HEK293T (cell line): ENCODE measurements at regions not wholly inside any gene's neighbourhood (a gene's known extent, or its start where the extent isn't known, plus 50 kb on each side); places are given as distances from the start of the nearest gene placed in this dataset.
"Not testable (repeated sequence)": the region's sequence is repeated elsewhere in the genome, so short reads cannot be mapped to it uniquely, and the experiment has no call there.

Experiments
- CTCF ChIA-PET: fragments of 350-600 bp; formaldehyde crosslinking; extraction: SDS; loops from one replicate; lab custom pipeline; 2021; ENCODE audit warnings: antibody characterized with exemption, inconsistent platforms; lab: Yijun Ruan, JAX
- POLR2A ChIA-PET: fragments of 350-600 bp; formaldehyde crosslinking; extraction: SDS; loops from one replicate; lab custom pipeline; 2020; ENCODE audit warnings: antibody characterized with exemption, inconsistent platforms; lab: Yijun Ruan, JAX
- DNase-seq: peaks from one replicate; pipeline ENCODE4 v3.0.0; 2012; ENCODE audit warnings: mixed read lengths; ENCODE audit errors: extremely low spot score
- ARNT ChIP-seq: fragments of 450-650 bp; IDR thresholded peaks from 2 replicates; pipeline ENCODE4 v1.6.1; 2017; ENCODE audit warnings: mild to moderate bottlenecking
- BHLHE40 ChIP-seq: fragments of 450-650 bp; IDR thresholded peaks from 2 replicates; pipeline ENCODE4 v1.6.1; 2016; ENCODE audit warnings: mild to moderate bottlenecking, moderate library complexity, borderline replicate concordance
- CTBP1 ChIP-seq: fragments of 450-650 bp; IDR thresholded peaks from 2 replicates; pipeline ENCODE4 v1.6.1; 2016; ENCODE audit warnings: borderline replicate concordance
- ELF4 ChIP-seq: fragments of 450-650 bp; IDR thresholded peaks from 2 replicates; pipeline ENCODE4 v1.6.1; 2017; ENCODE audit warnings: antibody characterized with exemption
- FOXA1 ChIP-seq: fragments of 450-650 bp; IDR thresholded peaks from 2 replicates; pipeline ENCODE4 v1.6.1; 2016; ENCODE audit warnings: mild to moderate bottlenecking
- FOXK2 ChIP-seq: fragments of 450-650 bp; IDR thresholded peaks from 2 replicates; pipeline ENCODE4 v1.6.1; 2016; ENCODE audit warnings: mild to moderate bottlenecking
- FOXM1 ChIP-seq: fragments of 450-650 bp; IDR thresholded peaks from 2 replicates; pipeline ENCODE4 v1.6.1; 2017; ENCODE audit warnings: mild to moderate bottlenecking, borderline replicate concordance
- HDGF ChIP-seq: fragments of 450-650 bp; IDR thresholded peaks from 2 replicates; pipeline ENCODE4 v1.6.1; 2017; ENCODE audit warnings: antibody characterized with exemption, borderline replicate concordance
- L3MBTL2 ChIP-seq: fragments of 450-650 bp; conservative IDR thresholded peaks from 2 replicates; pipeline ENCODE4 v1.6.1; 2016; ENCODE audit warnings: mild to moderate bottlenecking
- LEF1 ChIP-seq: fragments of 450-650 bp; IDR thresholded peaks from 2 replicates; pipeline ENCODE4 v1.6.1; 2017; ENCODE audit warnings: mild to moderate bottlenecking, borderline replicate concordance
- NFRKB ChIP-seq: fragments of 450-650 bp; IDR thresholded peaks from 2 replicates; pipeline ENCODE4 v1.6.1; 2016; ENCODE audit warnings: mild to moderate bottlenecking, moderate library complexity
- PKNOX1 ChIP-seq: fragments of 450-650 bp; IDR thresholded peaks from 2 replicates; pipeline ENCODE4 v1.6.1; 2016
- SP1 ChIP-seq: fragments of 450-650 bp; IDR thresholded peaks from 2 replicates; pipeline ENCODE4 v1.6.1; 2017
- SUZ12 ChIP-seq: fragments of 450-650 bp; IDR thresholded peaks from 2 replicates; pipeline ENCODE4 v1.6.1; 2016; ENCODE audit warnings: mild to moderate bottlenecking
- TARDBP ChIP-seq: fragments of 450-650 bp; IDR thresholded peaks from 2 replicates; pipeline ENCODE4 v1.6.1; 2016
- ZNF384 ChIP-seq: fragments of 450-650 bp; IDR thresholded peaks from 2 replicates; pipeline ENCODE4 v1.6.1; 2016

GRCh38 chr21:32089766-32090165, 189.1 kb downstream of the MIS18A start:
- ChIA-PET POLR2A (no interaction called here), CTCF (no interaction called here)
- no peak for TF ChIP-seq ELF4
- no peak for DNase-seq

- no peak for DNase-seq
- TF ChIP-seq L3MBTL2 (no peak), ZNF384 (no peak), HDGF (no peak), SP1 (no peak), ARNT (no peak), NFRKB (no peak), FOXA1 (no peak)
- POLR2A ChIA-PET: no interaction called here
- CTCF ChIA-PET: no interaction called here
Measured at GRCh38 chr21:32088471-32088870, 190.4 kb downstream of the MIS18A start.

GRCh38 chr21:32087447-32087846, 191.4 kb downstream of the MIS18A start:
- ChIA-PET POLR2A (no interaction called here), CTCF (no interaction called here)
- TF ChIP-seq CTBP1 (no peak), ARNT (no peak), ZNF384 (no peak), SP1 (no peak), TARDBP (no peak), LEF1 (no peak), HDGF (no peak)
- no peak for DNase-seq

- TF ChIP-seq ARNT (no peak), FOXM1 (no peak)
- POLR2A ChIA-PET: no interaction called here
- CTCF ChIA-PET: no interaction called here
- DNase-seq: no peak
Measured at GRCh38 chr21:32083197-32083596, 195.7 kb downstream of the MIS18A start.

GRCh38 chr21:32082466-32082865, 196.4 kb downstream of the MIS18A start:
- ChIA-PET POLR2A (no interaction called here), CTCF (no interaction called here)
- TF ChIP-seq TARDBP (no peak), FOXM1 (no peak), LEF1 (no peak), CTBP1 (no peak), SP1 (no peak), NFRKB (no peak), PKNOX1 (no peak), FOXA1 (no peak), ELF4 (no peak), FOXK2 (no peak), ZNF384 (no peak), HDGF (no peak), BHLHE40 (no peak), SUZ12 (no peak), L3MBTL2 (no peak), ARNT (no peak)
- DNase-seq: no peak

GRCh38 chr21:32073593-32073992, 200.8 kb downstream of the HUNK start:
- DNase-seq: no peak
- POLR2A ChIA-PET: no interaction called here
- CTCF ChIA-PET: no interaction called here
- TF ChIP-seq ARNT (no peak), FOXM1 (no peak), NFRKB (no peak), ELF4 (no peak), FOXK2 (no peak), FOXA1 (no peak), SP1 (no peak), TARDBP (no peak), SUZ12 (no peak), LEF1 (no peak), L3MBTL2 (no peak), CTBP1 (no peak), HDGF (no peak), BHLHE40 (no peak), PKNOX1 (no peak), ZNF384 (no peak)

- ChIA-PET CTCF (no interaction called here), POLR2A (no interaction called here)
- TF ChIP-seq ELF4 (no peak), SP1 (no peak), FOXK2 (no peak), SUZ12 (no peak), L3MBTL2 (no peak), FOXA1 (no peak), ARNT (no peak), LEF1 (no peak), PKNOX1 (no peak), FOXM1 (no peak), ZNF384 (no peak), CTBP1 (no peak), HDGF (no peak), BHLHE40 (no peak)
- no peak for DNase-seq
Measured at GRCh38 chr21:32073190-32073589, 200.4 kb downstream of the HUNK start.

- CTCF ChIA-PET, POLR2A ChIA-PET, DNase-seq: not testable (repeated sequence)
Measured at GRCh38 chr21:32071620-32072019, 198.8 kb downstream of the HUNK start.
